ENCODE measurements at regions not wholly inside any gene's neighbourhood (a gene's known extent, or its start where the extent isn't known, plus 50 kb on each side); places are given as distances from the start of the nearest gene placed in this dataset.

DNA sequence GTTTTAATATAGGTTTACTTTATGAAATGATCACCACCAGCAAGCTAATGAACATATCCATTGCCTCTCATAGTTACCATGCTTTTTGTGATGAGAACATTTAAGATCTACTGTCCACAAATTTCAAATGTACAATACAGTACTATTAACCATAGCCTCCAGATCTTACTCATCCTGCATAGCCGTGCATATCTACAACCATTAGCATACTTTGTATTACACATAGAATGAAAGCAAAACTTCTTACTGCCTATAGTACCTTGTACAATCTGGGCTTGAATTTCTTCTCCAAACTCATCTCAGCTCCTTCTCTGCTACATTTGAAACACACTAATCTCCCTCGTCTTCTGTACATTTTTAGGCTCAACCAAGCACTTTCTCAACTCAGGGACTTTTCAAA lies 510.6 kb downstream of the PRR16 start:
- TF ChIP-seq, protein P1, sequence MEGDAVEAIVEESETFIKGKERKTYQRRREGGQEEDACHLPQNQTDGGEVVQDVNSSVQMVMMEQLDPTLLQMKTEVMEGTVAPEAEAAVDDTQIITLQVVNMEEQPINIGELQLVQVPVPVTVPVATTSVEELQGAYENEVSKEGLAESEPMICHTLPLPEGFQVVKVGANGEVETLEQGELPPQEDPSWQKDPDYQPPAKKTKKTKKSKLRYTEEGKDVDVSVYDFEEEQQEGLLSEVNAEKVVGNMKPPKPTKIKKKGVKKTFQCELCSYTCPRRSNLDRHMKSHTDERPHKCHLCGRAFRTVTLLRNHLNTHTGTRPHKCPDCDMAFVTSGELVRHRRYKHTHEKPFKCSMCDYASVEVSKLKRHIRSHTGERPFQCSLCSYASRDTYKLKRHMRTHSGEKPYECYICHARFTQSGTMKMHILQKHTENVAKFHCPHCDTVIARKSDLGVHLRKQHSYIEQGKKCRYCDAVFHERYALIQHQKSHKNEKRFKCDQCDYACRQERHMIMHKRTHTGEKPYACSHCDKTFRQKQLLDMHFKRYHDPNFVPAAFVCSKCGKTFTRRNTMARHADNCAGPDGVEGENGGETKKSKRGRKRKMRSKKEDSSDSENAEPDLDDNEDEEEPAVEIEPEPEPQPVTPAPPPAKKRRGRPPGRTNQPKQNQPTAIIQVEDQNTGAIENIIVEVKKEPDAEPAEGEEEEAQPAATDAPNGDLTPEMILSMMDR (tag by site-specific recombination; IDR thresholded peaks at IDR 0.05) = no peak
- TF ChIP-seq ZNF548 (tag by site-specific recombination; IDR thresholded peaks at IDR 0.05) (no peak), ZNF10 (tag by site-specific recombination; IDR thresholded peaks at IDR 0.05) (no peak), EGR2 (tag by site-specific recombination; IDR thresholded peaks at IDR 0.05; ENCODE audit: low read depth) (no peak), ZEB2 (tag by site-specific recombination; IDR thresholded peaks at IDR 0.05) (no peak), ZFP69B (tag by site-specific recombination; IDR thresholded peaks at IDR 0.05) (no peak), ZNF423 (tag by site-specific recombination; IDR thresholded peaks at IDR 0.05) (no peak), ZNF707 (tag by site-specific recombination; IDR thresholded peaks at IDR 0.05) (no peak), YY1 (tag by site-specific recombination; IDR thresholded peaks at IDR 0.05) (no peak), ZNF174 (tag by site-specific recombination; IDR thresholded peaks at IDR 0.05) (no peak)
- TF ChIP-seq, protein P2, sequence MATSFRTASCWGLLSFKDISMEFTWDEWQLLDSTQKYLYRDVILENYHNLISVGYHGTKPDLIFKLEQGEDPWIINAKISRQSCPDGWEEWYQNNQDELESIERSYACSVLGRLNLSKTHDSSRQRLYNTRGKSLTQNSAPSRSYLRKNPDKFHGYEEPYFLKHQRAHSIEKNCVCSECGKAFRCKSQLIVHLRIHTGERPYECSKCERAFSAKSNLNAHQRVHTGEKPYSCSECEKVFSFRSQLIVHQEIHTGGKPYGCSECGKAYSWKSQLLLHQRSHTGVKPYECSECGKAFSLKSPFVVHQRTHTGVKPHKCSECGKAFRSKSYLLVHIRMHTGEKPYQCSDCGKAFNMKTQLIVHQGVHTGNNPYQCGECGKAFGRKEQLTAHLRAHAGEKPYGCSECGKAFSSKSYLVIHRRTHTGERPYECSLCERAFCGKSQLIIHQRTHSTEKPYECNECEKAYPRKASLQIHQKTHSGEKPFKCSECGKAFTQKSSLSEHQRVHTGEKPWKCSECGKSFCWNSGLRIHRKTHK (tag by site-specific recombination; IDR thresholded peaks at IDR 0.05) = no peak
- TF ChIP-seq, protein P3, sequence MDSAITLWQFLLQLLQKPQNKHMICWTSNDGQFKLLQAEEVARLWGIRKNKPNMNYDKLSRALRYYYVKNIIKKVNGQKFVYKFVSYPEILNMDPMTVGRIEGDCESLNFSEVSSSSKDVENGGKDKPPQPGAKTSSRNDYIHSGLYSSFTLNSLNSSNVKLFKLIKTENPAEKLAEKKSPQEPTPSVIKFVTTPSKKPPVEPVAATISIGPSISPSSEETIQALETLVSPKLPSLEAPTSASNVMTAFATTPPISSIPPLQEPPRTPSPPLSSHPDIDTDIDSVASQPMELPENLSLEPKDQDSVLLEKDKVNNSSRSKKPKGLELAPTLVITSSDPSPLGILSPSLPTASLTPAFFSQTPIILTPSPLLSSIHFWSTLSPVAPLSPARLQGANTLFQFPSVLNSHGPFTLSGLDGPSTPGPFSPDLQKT (IDR thresholded peaks at IDR 0.05; ENCODE audit: borderline replicate concordance, low read depth, low read length) = no peak
- TF ChIP-seq, protein P4, sequence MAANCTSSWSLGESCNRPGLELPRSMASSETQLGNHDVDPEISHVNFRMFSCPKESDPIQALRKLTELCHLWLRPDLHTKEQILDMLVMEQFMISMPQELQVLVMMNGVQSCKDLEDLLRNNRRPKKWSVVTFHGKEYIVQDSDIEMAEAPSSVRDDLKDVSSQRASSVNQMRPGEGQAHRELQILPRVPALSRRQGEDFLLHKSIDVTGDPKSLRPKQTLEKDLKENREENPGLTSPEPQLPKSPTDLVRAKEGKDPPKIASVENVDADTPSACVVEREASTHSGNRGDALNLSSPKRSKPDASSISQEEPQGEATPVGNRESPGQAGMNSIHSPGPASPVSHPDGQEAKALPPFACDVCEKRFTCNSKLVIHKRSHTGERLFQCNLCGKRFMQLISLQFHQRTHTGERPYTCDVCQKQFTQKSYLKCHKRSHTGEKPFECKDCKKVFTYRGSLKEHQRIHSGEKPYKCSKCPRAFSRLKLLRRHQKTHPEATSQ (tag by site-specific recombination; IDR thresholded peaks at IDR 0.05) = no peak
- TF ChIP-seq, protein P5, sequence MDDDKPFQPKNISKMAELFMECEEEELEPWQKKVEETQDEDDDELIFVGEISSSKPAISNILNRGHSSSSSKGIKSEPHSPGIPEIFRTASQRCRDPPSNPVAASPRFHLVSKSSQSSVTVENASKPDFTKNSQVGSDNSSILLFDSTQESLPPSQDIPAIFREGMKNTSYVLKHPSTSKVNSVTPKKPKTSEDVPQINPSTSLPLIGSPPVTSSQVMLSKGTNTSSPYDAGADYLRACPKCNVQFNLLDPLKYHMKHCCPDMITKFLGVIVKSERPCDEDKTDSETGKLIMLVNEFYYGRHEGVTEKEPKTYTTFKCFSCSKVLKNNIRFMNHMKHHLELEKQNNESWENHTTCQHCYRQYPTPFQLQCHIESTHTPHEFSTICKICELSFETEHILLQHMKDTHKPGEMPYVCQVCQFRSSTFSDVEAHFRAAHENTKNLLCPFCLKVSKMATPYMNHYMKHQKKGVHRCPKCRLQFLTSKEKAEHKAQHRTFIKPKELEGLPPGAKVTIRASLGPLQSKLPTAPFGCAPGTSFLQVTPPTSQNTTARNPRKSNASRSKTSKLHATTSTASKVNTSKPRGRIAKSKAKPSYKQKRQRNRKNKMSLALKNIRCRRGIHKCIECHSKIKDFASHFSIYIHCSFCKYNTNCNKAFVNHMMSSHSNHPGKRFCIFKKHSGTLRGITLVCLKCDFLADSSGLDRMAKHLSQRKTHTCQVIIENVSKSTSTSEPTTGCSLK (tag by site-specific recombination; IDR thresholded peaks at IDR 0.05) = no peak
